ENCODE measurements at regions not wholly inside any gene's neighbourhood (a gene's known extent, or its start where the extent isn't known, plus 50 kb on each side); places are given as distances from the start of the nearest gene placed in this dataset.

DNA sequence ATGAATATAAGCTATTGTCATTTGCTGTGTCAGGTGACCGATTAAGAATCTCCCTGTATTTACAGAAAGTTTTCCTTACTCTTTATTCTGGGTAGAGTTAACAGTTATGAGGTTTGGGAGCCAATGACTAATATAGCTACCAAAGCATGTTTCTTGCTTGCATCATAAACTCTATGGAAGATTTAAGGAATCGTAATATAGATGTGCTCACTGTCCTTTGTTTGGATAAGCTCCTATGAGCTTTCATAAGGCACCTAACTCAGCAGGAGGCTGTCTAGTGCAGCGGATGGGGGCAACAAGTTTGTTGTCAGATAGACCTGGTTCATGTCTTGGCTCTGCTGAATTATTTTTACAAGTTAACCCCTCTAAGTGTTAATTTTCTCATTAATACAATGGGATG, 75.0 kb upstream of the PAQR3 start:
- Histone ChIP-seq H3K27ac (no peak overlapping the region), H3K36me3 (no peaks in the 10 kb centered on the region), H3K27me3 (no peaks in the 10 kb centered on the region), H3K4me3 (no peak overlapping the region), H3K9me3 (peaks cover 0 to 4% of the 10 kb centered on the region in 2 donors), H3K4me1 (no peaks in the 10 kb centered on the region)
- TF ChIP-seq, protein P1, sequence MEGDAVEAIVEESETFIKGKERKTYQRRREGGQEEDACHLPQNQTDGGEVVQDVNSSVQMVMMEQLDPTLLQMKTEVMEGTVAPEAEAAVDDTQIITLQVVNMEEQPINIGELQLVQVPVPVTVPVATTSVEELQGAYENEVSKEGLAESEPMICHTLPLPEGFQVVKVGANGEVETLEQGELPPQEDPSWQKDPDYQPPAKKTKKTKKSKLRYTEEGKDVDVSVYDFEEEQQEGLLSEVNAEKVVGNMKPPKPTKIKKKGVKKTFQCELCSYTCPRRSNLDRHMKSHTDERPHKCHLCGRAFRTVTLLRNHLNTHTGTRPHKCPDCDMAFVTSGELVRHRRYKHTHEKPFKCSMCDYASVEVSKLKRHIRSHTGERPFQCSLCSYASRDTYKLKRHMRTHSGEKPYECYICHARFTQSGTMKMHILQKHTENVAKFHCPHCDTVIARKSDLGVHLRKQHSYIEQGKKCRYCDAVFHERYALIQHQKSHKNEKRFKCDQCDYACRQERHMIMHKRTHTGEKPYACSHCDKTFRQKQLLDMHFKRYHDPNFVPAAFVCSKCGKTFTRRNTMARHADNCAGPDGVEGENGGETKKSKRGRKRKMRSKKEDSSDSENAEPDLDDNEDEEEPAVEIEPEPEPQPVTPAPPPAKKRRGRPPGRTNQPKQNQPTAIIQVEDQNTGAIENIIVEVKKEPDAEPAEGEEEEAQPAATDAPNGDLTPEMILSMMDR (IDR thresholded peaks at IDR 0.05), result no peak
- DNase-seq (ENCODE audit: low spot score), result no peak

DNA sequence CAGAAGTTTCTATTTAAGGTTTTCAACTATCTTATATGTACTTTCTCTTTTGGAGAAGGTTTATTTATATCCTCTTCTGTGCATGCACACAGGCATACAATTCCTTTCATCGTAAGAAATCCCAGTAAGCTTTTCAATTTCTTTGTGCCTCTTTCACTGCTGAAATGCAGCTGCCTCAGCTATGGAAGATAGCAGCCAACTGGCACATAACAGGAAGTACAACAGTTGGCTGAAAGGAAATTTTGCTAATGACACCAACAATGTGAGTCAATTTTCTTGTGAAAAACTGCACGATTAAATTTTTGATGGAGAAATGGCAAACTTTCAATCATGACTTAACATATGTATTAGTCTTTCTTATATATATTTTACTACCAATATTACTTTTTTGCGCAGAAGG, 74.5 kb upstream of the PAQR3 start:
- no peaks in the 10 kb centered on the region for H3K27me3 ChIP-seq
- H3K9me3 ChIP-seq, result no peaks in the 10 kb centered on the region
- H3K27ac ChIP-seq, result no peak overlapping the region
- no peak for DNase-seq (ENCODE audit: low spot score)
- H3K4me3 ChIP-seq, result no peak overlapping the region
- no peaks in the 10 kb centered on the region for H3K36me3 ChIP-seq
- H3K4me1 ChIP-seq, result no peaks in the 10 kb centered on the region
- TF ChIP-seq, protein P1 (IDR thresholded peaks at IDR 0.05), result no peak

GRCh38 chr4:78990938-78991810, 51.9 kb upstream of the PAQR3 start:
- TF ChIP-seq, protein P1 (IDR thresholded peaks at IDR 0.05), result no peak
- H3K4me1 ChIP-seq, result peaks cover 0 to 4% of the 10 kb centered on the region in 2 donors
- no peak overlapping the region for H3K4me3 ChIP-seq
- H3K27ac ChIP-seq, result no peak overlapping the region
- peaks cover 0 to 3% of the 10 kb centered on the region in 2 donors for H3K9me3 ChIP-seq
- H3K27me3 ChIP-seq, result no peaks in the 10 kb centered on the region
- DNase-seq (ENCODE audit: low spot score), result no peak
- H3K36me3 ChIP-seq, result no peaks in the 10 kb centered on the region

DNA sequence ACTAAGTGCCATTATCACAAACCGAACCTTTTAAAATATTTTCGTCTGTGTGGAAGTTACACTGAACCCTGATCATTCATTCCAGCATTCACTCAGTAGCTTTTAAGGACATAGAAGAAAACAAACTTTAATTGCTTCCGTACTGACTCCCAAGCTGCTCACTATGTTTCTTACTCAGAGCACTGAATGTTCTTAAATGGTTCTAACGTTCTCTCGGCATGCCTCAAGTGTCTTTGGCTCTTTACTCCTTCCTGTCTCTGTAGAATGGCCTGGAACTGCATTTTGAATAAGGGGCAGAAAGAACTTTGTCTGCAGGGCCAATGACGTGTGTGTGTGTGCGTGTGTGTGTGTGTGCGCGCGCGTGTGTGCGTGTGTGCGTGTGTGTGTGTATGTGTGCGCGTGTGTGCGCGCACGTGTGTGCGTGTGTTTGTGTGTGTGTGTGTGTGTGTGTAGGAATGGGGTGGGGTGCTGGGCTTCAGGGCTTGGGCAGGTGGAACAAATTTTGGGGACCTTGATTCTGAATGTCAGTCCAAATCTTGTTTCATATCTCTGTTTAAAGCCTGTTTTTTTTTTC, 50.5 kb upstream of the PAQR3 start:
- TF ChIP-seq, protein P1 (IDR thresholded peaks at IDR 0.05), result no peak
- H3K4me3 ChIP-seq, result no peak overlapping the region
- H3K27ac ChIP-seq, result no peak overlapping the region
- H3K9me3 ChIP-seq, result no peaks in the 10 kb centered on the region
- H3K4me1 ChIP-seq, result peaks cover 0 to 4% of the 10 kb centered on the region in 2 donors
- no peaks in the 10 kb centered on the region for H3K36me3 ChIP-seq
- H3K27me3 ChIP-seq, result no peaks in the 10 kb centered on the region
- DNase-seq (ENCODE audit: low spot score), result no peak

Measured in right atrium auricular region (tissue), 2 donors.